OCI-LY3 (cell line): ENCODE measurements at regions not wholly inside any gene's neighbourhood (a gene's known extent, or its start where the extent isn't known, plus 50 kb on each side); places are given as distances from the start of the nearest gene placed in this dataset.

ENCODE experiments used
- H2AFZ ChIP-seq: fragments of 200-600, 300-600 bp; shearing (Covaris generic); 2 replicates; pipeline ENCODE4 v1.6.0; 2014; ENCODE audit warnings: antibody characterized with exemption, low read depth, low read length
- H3K27ac ChIP-seq: fragments of 200-600, 300-600 bp; sonication (generic); 2 replicates; pipeline ENCODE4 v1.5.1; 2014; ENCODE audit warnings: mild to moderate bottlenecking, low read length, moderate library complexity, mixed read lengths
- H3K27me3 ChIP-seq: fragments of 200-600, 300-600 bp; sonication (generic); 2 replicates; pipeline ENCODE4 v1.6.1; 2014; ENCODE audit warnings: low read depth, low read length, mixed read lengths
- H3K36me3 ChIP-seq: fragments of 200-600, 300-600 bp; sonication (generic); replicated peaks from 2 replicates; pipeline ENCODE3; 2014; ENCODE audit warnings: low read depth, low read length, mixed read lengths
- H3K4me1 ChIP-seq: fragments of 300-600, 200-600 bp; sonication (generic); 2 replicates; pipeline ENCODE4 v1.6.1; 2014; ENCODE audit warnings: low read length, mixed read lengths
- H3K4me2 ChIP-seq: fragments of 200-600, 300-600 bp; sonication (generic); 2 replicates; pipeline ENCODE4 v1.6.1; 2014; ENCODE audit warnings: low read length, mixed read lengths
- H3K4me3 ChIP-seq: fragments of 300-600, 200-600 bp; sonication (generic); 2 replicates; pipeline ENCODE4 v1.5.1; 2014; ENCODE audit warnings: antibody characterized with exemption, mild to moderate bottlenecking, low read length, moderate library complexity
- H3K79me2 ChIP-seq: fragments of 300-600, 200-600 bp; shearing (Covaris generic); 2 replicates; pipeline ENCODE4 v1.6.1; 2014; ENCODE audit warnings: mild to moderate bottlenecking, low read length, mixed read lengths
- H3K9ac ChIP-seq: fragments of 300-600, 200-600 bp; shearing (Covaris generic); 2 replicates; pipeline ENCODE4 v1.6.0; 2014; ENCODE audit warnings: mild to moderate bottlenecking, low read length, moderate library complexity
- H3K9me3 ChIP-seq: fragments of 200-600, 300-600 bp; shearing (Covaris generic); 2 replicates; pipeline ENCODE4 v1.6.1; 2014; ENCODE audit warnings: low read length, mixed read lengths; ENCODE audit not compliant: insufficient read depth
- H4K20me1 ChIP-seq: fragments of 200-600, 300-600 bp; sonication (generic); 2 replicates; pipeline ENCODE4 v1.6.1; 2016; ENCODE audit warnings: low read length, mixed read lengths; ENCODE audit not compliant: insufficient read depth
- CTCF ChIP-seq: fragments of 200-600, 300-600 bp; sonication (generic); IDR thresholded peaks from 2 replicates; pipeline ENCODE4 v1.5.1; 2014; ENCODE audit warnings: antibody characterized with exemption, low read length, low read depth
- EZH2phosphoT487 ChIP-seq: fragments of 200-600 bp; shearing (Covaris generic); IDR thresholded peaks from 2 replicates; pipeline ENCODE4 v1.6.1; 2018; ENCODE audit warnings: antibody characterized with exemption, mixed run types, low read depth

GRCh38 chr18:76670564-76671288 is 151.6 kb upstream of the ZNF236 start:
- Histone ChIP-seq H2AFZ (no peak overlapping the region), H4K20me1 (no peaks in the 10 kb centered on the region), H3K36me3 (no peaks in the 10 kb centered on the region)

GRCh38 chr18:76668546-76668945 is 153.8 kb upstream of the ZNF236 start:
- no peaks in the 10 kb centered on the region for H3K4me1 ChIP-seq
- no peak overlapping the region for H3K4me3 ChIP-seq
- H3K36me3 ChIP-seq: no peaks in the 10 kb centered on the region
- H2AFZ ChIP-seq: no peak overlapping the region
- no peak overlapping the region for H3K4me2 ChIP-seq
- no peaks in the 10 kb centered on the region for H4K20me1 ChIP-seq
- no peaks in the 10 kb centered on the region for H3K9me3 ChIP-seq
- TF ChIP-seq CTCF (no peak), EZH2phosphoT487 (no peak)
- no peak overlapping the region for H3K27ac ChIP-seq
- H3K79me2 ChIP-seq: no peaks in the 10 kb centered on the region
- peaks cover 10% of the 10 kb centered on the region; the same call in 1 of the 2 replicates for H3K27me3 ChIP-seq
- no peak overlapping the region for H3K9ac ChIP-seq

More at GRCh38 chr18:76670564-76671288, 151.6 kb upstream of the ZNF236 start:
- H3K27me3 ChIP-seq: peaks cover 16% of the 10 kb centered on the region; the same call in 1 of the 2 replicates
- H3K27ac ChIP-seq: no peak overlapping the region
- H3K79me2 ChIP-seq: no peaks in the 10 kb centered on the region
- no peak overlapping the region for H3K9ac ChIP-seq
- H3K4me1 ChIP-seq: no peaks in the 10 kb centered on the region
- no peaks in the 10 kb centered on the region for H3K9me3 ChIP-seq
- no peak overlapping the region for H3K4me3 ChIP-seq
- H3K4me2 ChIP-seq: no peak overlapping the region
- TF ChIP-seq EZH2phosphoT487: no peak
- no peak for TF ChIP-seq CTCF

- Histone ChIP-seq H3K36me3 (no peaks in the 10 kb centered on the region), H3K4me3 (no peak overlapping the region), H3K9me3 (no peaks in the 10 kb centered on the region), H3K27ac (no peak overlapping the region), H3K4me1 (no peaks in the 10 kb centered on the region), H3K27me3 (peaks cover 10% of the 10 kb centered on the region; the same call in 1 of the 2 replicates), H2AFZ (no peak overlapping the region), H3K9ac (no peak overlapping the region), H3K4me2 (no peak overlapping the region), H4K20me1 (no peaks in the 10 kb centered on the region), H3K79me2 (no peaks in the 10 kb centered on the region)
- no peak for TF ChIP-seq EZH2phosphoT487
- TF ChIP-seq CTCF: no peak
These were observed 154.2 kb upstream of the ZNF236 start for GRCh38 chr18:76668119-76668518.

- Histone ChIP-seq H3K9ac (no peak overlapping the region), H3K27ac (no peak overlapping the region), H2AFZ (no peak overlapping the region), H3K9me3 (no peaks in the 10 kb centered on the region), H4K20me1 (no peaks in the 10 kb centered on the region), H3K27me3 (peaks cover 10% of the 10 kb centered on the region; the same call in 1 of the 2 replicates), H3K4me1 (no peaks in the 10 kb centered on the region), H3K36me3 (no peaks in the 10 kb centered on the region), H3K4me3 (no peak overlapping the region), H3K79me2 (no peaks in the 10 kb centered on the region), H3K4me2 (no peak overlapping the region)
- TF ChIP-seq EZH2phosphoT487 (no peak), CTCF (no peak)
These were observed 154.8 kb upstream of the ZNF236 start for GRCh38 chr18:76667603-76668002.
